Lower lobe of right lung (tissue), 2 donors: ENCODE measurements at regions not wholly inside any gene's neighbourhood (a gene's known extent, or its start where the extent isn't known, plus 50 kb on each side); places are given as distances from the start of the nearest gene placed in this dataset.

Source experiments
- ATAC-seq, 2 donors: fragments of 200-7000 bp; cut with Tn5 transposase; one replicate each; pipeline ENCODE4 v1.9.1; 2020 to 2022; ENCODE audit warnings: mild to moderate bottlenecking in 2 of 2, moderate library complexity in 2 of 2
- DNase-seq: peaks from one replicate; pipeline ENCODE4 v3.0.0-alpha.2; 2020
- H3K27ac ChIP-seq: fragments of 200-600 bp; one replicate; pipeline ENCODE4 v1.8.0; 2022
- H3K27me3 ChIP-seq: fragments of 200-600 bp; one replicate; pipeline ENCODE4 v1.8.0; 2022; ENCODE audit warnings: low read depth
- H3K36me3 ChIP-seq: fragments of 200-600 bp; one replicate; pipeline ENCODE4 v1.8.0; 2022; ENCODE audit warnings: mild to moderate bottlenecking
- H3K4me1 ChIP-seq: fragments of 200-600 bp; one replicate; pipeline ENCODE4 v1.8.0; 2022
- H3K4me3 ChIP-seq: fragments of 200-600 bp; one replicate; pipeline ENCODE4 v1.8.0; 2022; ENCODE audit warnings: mild to moderate bottlenecking
- H3K9me3 ChIP-seq: fragments of 200-600 bp; one replicate; pipeline ENCODE4 v1.8.0; 2022
- intact Hi-C: fragments of 100-400 bp; cut with DNase I; formaldehyde crosslinking; loops from one replicate; pipeline ENCODE4 v1.11.0; 2022
- TF ChIP-seq, protein P1 (sequence below): fragments of 200-600 bp; IDR thresholded peaks from one replicate; pipeline ENCODE4 v1.8.0; 2022; ENCODE audit warnings: antibody characterized with exemption, mild to moderate bottlenecking
- donor health status: DM: no; HTN: yes; CAD: no; lungs with severe emphysema.

DNA sequence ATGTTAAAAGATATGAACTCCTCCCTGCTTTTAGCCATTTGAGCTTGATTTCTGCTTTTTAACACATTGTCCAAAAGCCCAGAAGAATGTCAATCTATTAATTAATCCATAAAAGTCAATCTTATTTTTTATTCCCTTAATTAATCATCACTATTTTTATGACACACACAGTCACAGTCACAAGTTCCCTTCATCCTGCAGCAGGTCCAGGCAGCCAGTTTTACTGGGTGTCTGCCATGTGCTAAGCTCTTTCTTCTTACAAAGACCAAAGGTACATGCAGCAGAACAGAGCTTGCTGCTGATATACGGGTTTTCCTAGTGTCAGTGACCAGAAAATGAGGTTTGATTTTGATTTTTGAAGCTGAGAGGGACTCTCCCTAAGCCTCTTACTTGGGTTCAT, 53.3 kb upstream of the SLC22A23 start:
- Histone ChIP-seq H3K4me3 (no peak overlapping the region), H3K27me3 (no peaks in the 10 kb centered on the region), H3K36me3 (no peaks in the 10 kb centered on the region), H3K27ac (no peak overlapping the region), H3K4me1 (peaks cover 4% of the 10 kb centered on the region), H3K9me3 (no peaks in the 10 kb centered on the region)
- TF ChIP-seq, protein P1, sequence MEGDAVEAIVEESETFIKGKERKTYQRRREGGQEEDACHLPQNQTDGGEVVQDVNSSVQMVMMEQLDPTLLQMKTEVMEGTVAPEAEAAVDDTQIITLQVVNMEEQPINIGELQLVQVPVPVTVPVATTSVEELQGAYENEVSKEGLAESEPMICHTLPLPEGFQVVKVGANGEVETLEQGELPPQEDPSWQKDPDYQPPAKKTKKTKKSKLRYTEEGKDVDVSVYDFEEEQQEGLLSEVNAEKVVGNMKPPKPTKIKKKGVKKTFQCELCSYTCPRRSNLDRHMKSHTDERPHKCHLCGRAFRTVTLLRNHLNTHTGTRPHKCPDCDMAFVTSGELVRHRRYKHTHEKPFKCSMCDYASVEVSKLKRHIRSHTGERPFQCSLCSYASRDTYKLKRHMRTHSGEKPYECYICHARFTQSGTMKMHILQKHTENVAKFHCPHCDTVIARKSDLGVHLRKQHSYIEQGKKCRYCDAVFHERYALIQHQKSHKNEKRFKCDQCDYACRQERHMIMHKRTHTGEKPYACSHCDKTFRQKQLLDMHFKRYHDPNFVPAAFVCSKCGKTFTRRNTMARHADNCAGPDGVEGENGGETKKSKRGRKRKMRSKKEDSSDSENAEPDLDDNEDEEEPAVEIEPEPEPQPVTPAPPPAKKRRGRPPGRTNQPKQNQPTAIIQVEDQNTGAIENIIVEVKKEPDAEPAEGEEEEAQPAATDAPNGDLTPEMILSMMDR: no peak
- ATAC-seq: no peak
- DNase-seq: no peak
- intact Hi-C loops: no loop called here

- Histone ChIP-seq H3K9me3 (no peaks in the 10 kb centered on the region), H3K27ac (no peak overlapping the region), H3K27me3 (no peaks in the 10 kb centered on the region), H3K4me1 (peaks cover 4% of the 10 kb centered on the region), H3K4me3 (no peak overlapping the region), H3K36me3 (no peaks in the 10 kb centered on the region)
- no peak for DNase-seq
- TF ChIP-seq, protein P1: no peak
- intact Hi-C loops: no loop called here
- no peak for ATAC-seq
These were observed 52.5 kb upstream of the SLC22A23 start for GRCh38 chr6:3509336-3509735.

DNA sequence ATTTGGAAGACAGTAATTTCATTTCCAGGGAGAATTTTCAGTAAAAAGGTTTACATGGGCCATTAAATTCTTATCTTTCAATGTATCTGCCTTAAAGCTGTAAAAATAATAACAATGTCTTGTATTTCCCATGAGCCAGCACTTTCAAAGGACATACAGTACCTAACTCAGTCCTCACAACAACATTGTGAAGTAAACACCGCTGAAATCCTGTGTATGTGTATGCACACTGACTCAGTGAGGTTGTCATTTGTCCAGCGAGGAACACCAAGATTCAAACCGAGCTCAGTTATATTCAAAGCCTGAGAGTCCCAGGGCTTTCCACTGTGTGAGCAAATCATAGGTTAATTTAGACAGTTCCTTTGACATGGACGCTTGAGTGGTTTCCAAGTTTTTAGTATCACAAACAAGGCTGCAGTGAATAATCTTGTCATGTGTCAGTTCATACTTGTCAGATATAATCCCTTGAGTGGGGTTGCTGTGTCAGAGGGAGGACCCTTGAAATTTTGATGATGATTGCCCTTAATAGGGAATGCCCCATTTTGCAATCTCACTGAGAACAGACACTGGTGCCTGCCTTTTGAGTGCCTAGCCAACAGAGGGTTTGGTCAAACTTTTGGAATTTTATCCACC, 50.0 kb upstream of the SLC22A23 start:
- ATAC-seq: no peak
- Histone ChIP-seq H3K4me3 (no peak overlapping the region), H3K36me3 (no peaks in the 10 kb centered on the region), H3K27ac (no peak overlapping the region), H3K27me3 (no peaks in the 10 kb centered on the region), H3K9me3 (no peaks in the 10 kb centered on the region), H3K4me1 (peaks cover 4% of the 10 kb centered on the region)
- intact Hi-C loops: no loop called here
- TF ChIP-seq, protein P1: no peak
- DNase-seq: no peak
